HEK293 (cell line): ENCODE measurements at regions not wholly inside any gene's neighbourhood (a gene's known extent, or its start where the extent isn't known, plus 50 kb on each side); places are given as distances from the start of the nearest gene placed in this dataset.

Experiments used
- BCL6B ChIP-seq: fragments of 450-650 bp; formaldehyde crosslinking; IDR thresholded peaks from 2 replicates; pipeline ENCODE4 v1.5.1; 2017; ENCODE audit warnings: missing biosample characterization, missing genetic modification characterization
- CTCF ChIP-seq: fragments of 450-650 bp; formaldehyde crosslinking; IDR thresholded peaks from 2 replicates; pipeline ENCODE4 v1.5.1; 2016; ENCODE audit warnings: missing biosample characterization, missing genetic modification characterization
- GFI1B ChIP-seq: fragments of 450-650 bp; formaldehyde crosslinking; IDR thresholded peaks from 2 replicates; pipeline ENCODE4 v1.5.1; 2016; ENCODE audit warnings: missing biosample characterization, missing genetic modification characterization
- KLF8 ChIP-seq: fragments of 450-650 bp; formaldehyde crosslinking; IDR thresholded peaks from 2 replicates; pipeline ENCODE4 v1.5.1; 2016; ENCODE audit warnings: missing biosample characterization, missing genetic modification characterization
- REST ChIP-seq: fragments of 450-650 bp; formaldehyde crosslinking; IDR thresholded peaks from 2 replicates; pipeline ENCODE4 v1.5.1; 2016; ENCODE audit warnings: missing biosample characterization, missing genetic modification characterization
- TRIM28 ChIP-seq: IDR thresholded peaks from 2 replicates; pipeline ENCODE4 v1.6.1; 2011; ENCODE audit warnings: low read length, control low read depth, borderline replicate concordance
- YY2 ChIP-seq: fragments of 450-650 bp; formaldehyde crosslinking; IDR thresholded peaks from 2 replicates; pipeline ENCODE4 v1.5.1; 2016; ENCODE audit warnings: missing biosample characterization, missing genetic modification characterization
- ZBTB10 ChIP-seq: fragments of 450-650 bp; formaldehyde crosslinking; IDR thresholded peaks from 2 replicates; pipeline ENCODE4 v1.5.1; 2016; ENCODE audit warnings: missing biosample characterization, missing genetic modification characterization
- ZBTB17 ChIP-seq: fragments of 450-650 bp; formaldehyde crosslinking; IDR thresholded peaks from 2 replicates; pipeline ENCODE4 v1.5.1; 2016; ENCODE audit warnings: missing biosample characterization, missing genetic modification characterization
- ZFP3 ChIP-seq: fragments of 450-650 bp; formaldehyde crosslinking; IDR thresholded peaks from 2 replicates; pipeline ENCODE4 v1.5.1; 2016; ENCODE audit warnings: low read depth, missing biosample characterization, missing genetic modification characterization
- ZFP37 ChIP-seq: fragments of 450-650 bp; formaldehyde crosslinking; IDR thresholded peaks from 2 replicates; pipeline ENCODE4 v1.5.1; 2016; ENCODE audit warnings: missing biosample characterization, missing genetic modification characterization
- ZNF133 ChIP-seq: fragments of 450-650 bp; formaldehyde crosslinking; IDR thresholded peaks from 2 replicates; pipeline ENCODE4 v1.5.1; 2016; ENCODE audit warnings: missing biosample characterization, missing genetic modification characterization
- ZNF140 ChIP-seq: fragments of 450-650 bp; formaldehyde crosslinking; IDR thresholded peaks from 2 replicates; pipeline ENCODE4 v1.5.1; 2016; ENCODE audit warnings: missing biosample characterization, missing genetic modification characterization
- ZNF157 ChIP-seq: fragments of 450-650 bp; formaldehyde crosslinking; IDR thresholded peaks from 2 replicates; pipeline ENCODE4 v1.5.1; 2016; ENCODE audit warnings: missing biosample characterization, missing genetic modification characterization
- ZNF211 ChIP-seq: fragments of 450-650 bp; formaldehyde crosslinking; IDR thresholded peaks from 2 replicates; pipeline ENCODE4 v1.5.1; 2016; ENCODE audit warnings: low read depth, missing biosample characterization, missing genetic modification characterization
- ZNF24 ChIP-seq: fragments of 450-650 bp; formaldehyde crosslinking; IDR thresholded peaks from 2 replicates; pipeline ENCODE4 v1.5.1; 2016; ENCODE audit warnings: missing biosample characterization, missing genetic modification characterization
- ZNF280D ChIP-seq: fragments of 450-650 bp; formaldehyde crosslinking; IDR thresholded peaks from 2 replicates; pipeline ENCODE4 v1.5.1; 2016; ENCODE audit warnings: missing biosample characterization, missing genetic modification characterization
- ZNF341 ChIP-seq: fragments of 450-650 bp; formaldehyde crosslinking; IDR thresholded peaks from 2 replicates; pipeline ENCODE4; 2016; ENCODE audit warnings: low read depth, missing biosample characterization, missing genetic modification characterization
- ZNF596 ChIP-seq: fragments of 450-650 bp; IDR thresholded peaks from 2 replicates; pipeline ENCODE4 v1.5.0; 2018; ENCODE audit warnings: missing biosample characterization, mild to moderate bottlenecking, missing genetic modification characterization, moderate library complexity
- ZNF639 ChIP-seq: fragments of 450-650 bp; formaldehyde crosslinking; IDR thresholded peaks from 2 replicates; pipeline ENCODE4 v1.5.1; 2016; ENCODE audit warnings: missing biosample characterization, missing genetic modification characterization
- ZNF660 ChIP-seq: fragments of 450-650 bp; IDR thresholded peaks from 2 replicates; pipeline ENCODE4 v1.5.1; 2018; ENCODE audit warnings: missing biosample characterization, mild to moderate bottlenecking, missing genetic modification characterization
- ZNF776 ChIP-seq: fragments of 450-650 bp; formaldehyde crosslinking; IDR thresholded peaks from 2 replicates; pipeline ENCODE4 v1.5.0; 2017; ENCODE audit warnings: missing biosample characterization, missing genetic modification characterization, borderline replicate concordance
- ZSCAN4 ChIP-seq: fragments of 450-650 bp; formaldehyde crosslinking; IDR thresholded peaks from 2 replicates; pipeline ENCODE4 v1.5.1; 2017; ENCODE audit warnings: missing biosample characterization, missing genetic modification characterization

- TF ChIP-seq BCL6B (tag by site-specific recombination) (peak; percentile 98), ZNF776 (tag by site-specific recombination) (no peak; the same call in 1 of the 2 replicates), ZNF24 (peak; percentile 98; the same call in 1 of the 2 replicates), ZBTB10 (tag by site-specific recombination) (no peak; the same call in none of the 2 replicates), TRIM28 (peak; percentile 89), ZNF280D (peak; percentile 91), ZNF596 (tag by site-specific recombination) (peak; percentile 96), ZNF660 (no peak; the same call in 1 of the 2 replicates), CTCF (tag by site-specific recombination) (no peak), YY2 (no peak; the same call in 1 of the 2 replicates), ZNF639 (peak; percentile 97), GFI1B (tag by site-specific recombination) (peak; percentile 98; the same call in 1 of the 2 replicates), ZFP37 (peak; percentile 93), REST (peak; percentile 62), ZNF157 (tag by site-specific recombination) (no peak), ZNF133 (tag by site-specific recombination) (no peak), ZNF341 (peak; percentile 85; the same call in 1 of the 2 replicates), KLF8 (tag by site-specific recombination) (peak; percentile 94; the same call in 1 of the 2 replicates), ZBTB17 (tag by site-specific recombination) (peak; percentile 95; the same call in 1 of the 2 replicates), ZFP3 (tag by site-specific recombination) (0 out of 2 replicates have a peak, but pooled peaks have one; percentile 62), ZNF140 (tag by site-specific recombination) (no peak), ZNF211 (tag by site-specific recombination) (no peak), ZSCAN4 (tag by site-specific recombination) (peak; percentile 97)
Observed at GRCh38 chr1:229221106-229222019, 49.5 kb upstream of the RAB4A start (continued).
